Body of pancreas (tissue), 4 donors: ENCODE measurements at regions not wholly inside any gene's neighbourhood (a gene's known extent, or its start where the extent isn't known, plus 50 kb on each side); places are given as distances from the start of the nearest gene placed in this dataset.

ENCODE experiments used
- ATAC-seq: fragments of 150-250 bp; one replicate; pipeline ENCODE4 v1.9.1; 2016
- DNase-seq, 4 donors: peaks; one replicate each; pipeline ENCODE4 v3.0.0-alpha.2; 2019
- H3K27ac ChIP-seq, 4 donors: fragments of 200-600 bp; sonication (generic); 1 replicate in 3 of 4; 2 replicates in 1 of 4; pipeline versions ENCODE4 v1.5.1 to v1.6.1; 2016 to 2019; ENCODE audit warnings: mild to moderate bottlenecking in 1 of 4, mixed read lengths in 1 of 4, moderate library complexity in 1 of 4
- H3K27me3 ChIP-seq, 2 donors: fragments of 200-600 bp; sonication (generic); one replicate each; pipeline ENCODE4 v1.6.0; 2016; ENCODE audit warnings: mild to moderate bottlenecking in 1 of 2
- H3K36me3 ChIP-seq, 2 donors: fragments of 200-600 bp; sonication (generic); replicated peaks in 1 of 2; 2 replicates each; pipeline ENCODE4 v1.5.1; 2016; ENCODE audit warnings: low read depth in 2 of 2; ENCODE audit not compliant: insufficient read depth in 1 of 2
- H3K4me1 ChIP-seq: fragments of 200-600 bp; sonication (generic); one replicate; pipeline ENCODE4 v1.6.0; 2016
- H3K4me3 ChIP-seq, 2 donors: fragments of 200-600 bp; sonication (generic); 1 replicate in 1 of 2; 2 replicates in 1 of 2; pipeline ENCODE4 v1.5.1; 2016 to 2019
- H3K9me3 ChIP-seq, 3 donors: fragments of 200-600 bp; sonication (generic); 1 replicate in 2 of 3; 2 replicates in 1 of 3; pipeline ENCODE4 v1.5.1; 2016
- POLR2A ChIP-seq, 3 donors: fragments of 450-650 bp; IDR thresholded peaks; one replicate each; pipeline ENCODE4 v1.6.1; 2016; ENCODE audit warnings: antibody characterized with exemption in 3 of 3, mild to moderate bottlenecking in 2 of 3
- WGBS, 2 donors: methylation state at CpG; one replicate each; pipeline ENCODE4 v1.1.5; 2017; 5-methylcytosine and 5-hydroxymethylcytosine counted together
- intact Hi-C: fragments of 100-400 bp; cut with DNase I; formaldehyde crosslinking; loops from one replicate; pipeline ENCODE4 v1.15.1; 2023
- TF ChIP-seq, protein P1 (sequence below), 7 experiments: fragments of 450-650 bp in 4 of 7; fragments of 200-600 bp in 3 of 7; sonication (generic) in 3 of 7; IDR thresholded peaks; one replicate each; pipeline ENCODE4 v1.5.1; 2016 to 2019; ENCODE audit warnings: antibody characterized with exemption in 7 of 7

DNA sequence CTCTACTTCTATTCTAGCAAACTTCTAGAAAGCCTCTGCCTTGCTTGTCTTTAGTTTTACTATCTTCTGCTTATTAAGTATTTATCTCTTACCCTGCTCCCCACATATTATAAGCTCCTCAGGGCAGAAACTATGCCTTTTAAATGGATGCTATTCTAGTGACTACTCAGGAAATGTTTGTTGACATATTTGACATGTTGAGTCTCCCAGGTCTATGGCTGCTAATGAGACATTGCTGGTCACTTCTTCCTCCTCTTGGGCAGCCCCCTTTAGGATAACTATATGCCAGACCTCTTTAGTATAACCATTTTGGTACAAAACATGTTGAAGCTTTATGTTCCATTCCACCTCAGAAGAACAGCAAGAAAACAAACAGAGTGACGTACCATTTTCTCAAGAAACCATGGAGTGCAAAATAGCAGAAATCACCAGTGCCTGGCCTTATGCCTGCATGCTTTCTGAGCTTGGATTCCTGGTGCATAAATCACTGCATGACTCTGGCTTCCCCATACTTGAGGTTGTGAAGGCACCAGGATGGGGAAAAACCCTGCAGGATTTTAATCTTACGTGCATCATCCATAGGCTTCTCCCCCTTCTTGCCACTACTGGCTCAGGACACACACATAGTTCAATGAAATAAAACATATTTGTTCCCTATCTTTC is 202.6 kb downstream of the TMX1 start:
- no peaks in the 10 kb centered on the region for H3K9me3 ChIP-seq
- TF ChIP-seq, protein P1, sequence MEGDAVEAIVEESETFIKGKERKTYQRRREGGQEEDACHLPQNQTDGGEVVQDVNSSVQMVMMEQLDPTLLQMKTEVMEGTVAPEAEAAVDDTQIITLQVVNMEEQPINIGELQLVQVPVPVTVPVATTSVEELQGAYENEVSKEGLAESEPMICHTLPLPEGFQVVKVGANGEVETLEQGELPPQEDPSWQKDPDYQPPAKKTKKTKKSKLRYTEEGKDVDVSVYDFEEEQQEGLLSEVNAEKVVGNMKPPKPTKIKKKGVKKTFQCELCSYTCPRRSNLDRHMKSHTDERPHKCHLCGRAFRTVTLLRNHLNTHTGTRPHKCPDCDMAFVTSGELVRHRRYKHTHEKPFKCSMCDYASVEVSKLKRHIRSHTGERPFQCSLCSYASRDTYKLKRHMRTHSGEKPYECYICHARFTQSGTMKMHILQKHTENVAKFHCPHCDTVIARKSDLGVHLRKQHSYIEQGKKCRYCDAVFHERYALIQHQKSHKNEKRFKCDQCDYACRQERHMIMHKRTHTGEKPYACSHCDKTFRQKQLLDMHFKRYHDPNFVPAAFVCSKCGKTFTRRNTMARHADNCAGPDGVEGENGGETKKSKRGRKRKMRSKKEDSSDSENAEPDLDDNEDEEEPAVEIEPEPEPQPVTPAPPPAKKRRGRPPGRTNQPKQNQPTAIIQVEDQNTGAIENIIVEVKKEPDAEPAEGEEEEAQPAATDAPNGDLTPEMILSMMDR (IDR thresholded peaks at IDR 0.05) = no peak
- no peak for TF ChIP-seq POLR2A (IDR thresholded peaks at IDR 0.05)
- ATAC-seq (peak; percentile 50), DNase-seq (peak in 1 of 4 donors; percentile 24)
- H3K27ac ChIP-seq = no peak overlapping the region
- WGBS, 2 donors = 69 to 78% methylated on average over 2 of the region's 2 CpGs
- H3K36me3 ChIP-seq = no peaks in the 10 kb centered on the region
- no peaks in the 10 kb centered on the region for H3K27me3 ChIP-seq
- no peak overlapping the region for H3K4me3 ChIP-seq
- intact Hi-C loops = no loop called here
- no peaks in the 10 kb centered on the region for H3K4me1 ChIP-seq

GRCh38 chr14:51443195-51444018 is 203.4 kb downstream of the TMX1 start:
- no peaks in the 10 kb centered on the region for H3K9me3 ChIP-seq
- 69 to 70% methylated on average over 5 of the region's 5 CpGs for WGBS, 2 donors
- no peaks in the 10 kb centered on the region for H3K36me3 ChIP-seq
- H3K27ac ChIP-seq = no peak overlapping the region
- TF ChIP-seq, protein P1 (IDR thresholded peaks at IDR 0.05) = no peak
- no peak for TF ChIP-seq POLR2A (IDR thresholded peaks at IDR 0.05)
- DNase-seq (no peak), ATAC-seq (no peak)
- intact Hi-C loops = no loop called here
- no peaks in the 10 kb centered on the region for H3K27me3 ChIP-seq
- peaks cover under 1% of the 10 kb centered on the region for H3K4me1 ChIP-seq
- no peak overlapping the region for H3K4me3 ChIP-seq

GRCh38 chr14:51444353-51445000 is 204.4 kb downstream of the TMX1 start:
- peaks cover 10% of the 10 kb centered on the region for H3K4me1 ChIP-seq
- TF ChIP-seq, protein P1 (IDR thresholded peaks at IDR 0.05) = no peak
- TF ChIP-seq POLR2A (IDR thresholded peaks at IDR 0.05) = no peak
- H3K9me3 ChIP-seq = no peaks in the 10 kb centered on the region
- H3K4me3 ChIP-seq = no peak overlapping the region
- DNase-seq (no peak), ATAC-seq (no peak)
- 74 to 80% methylated on average over 9 of the region's 9 CpGs for whole genome bisulfite sequencing, 2 donors
- no peaks in the 10 kb centered on the region for H3K36me3 ChIP-seq
- H3K27me3 ChIP-seq = no peaks in the 10 kb centered on the region
- intact Hi-C loops = no loop called here
- no peak overlapping the region for H3K27ac ChIP-seq

GRCh38 chr14:51445001-51445390 is 204.9 kb downstream of the TMX1 start:
- no peak for DNase-seq
- intact Hi-C loops = no loop called here
- Histone ChIP-seq H3K27me3 (no peaks in the 10 kb centered on the region), H3K9me3 (no peaks in the 10 kb centered on the region), H3K4me1 (peaks cover 10% of the 10 kb centered on the region), H3K4me3 (no peak overlapping the region), H3K27ac (no peak overlapping the region), H3K36me3 (no peaks in the 10 kb centered on the region)
- ATAC-seq = no peak
- TF ChIP-seq POLR2A (IDR thresholded peaks at IDR 0.05) = no peak
- TF ChIP-seq, protein P1 (IDR thresholded peaks at IDR 0.05) = no peak
- 62 to 73% methylated on average over 3 of the region's 3 CpGs for WGBS, 2 donors
